ENCODE measurements at regions not wholly inside any gene's neighbourhood (a gene's known extent, or its start where the extent isn't known, plus 50 kb on each side); places are given as distances from the start of the nearest gene placed in this dataset.
"Not testable (repeated sequence)": the region's sequence is repeated elsewhere in the genome, so short reads cannot be mapped to it uniquely, and the experiment has no call there.

- ATAC-seq (no peak), DNase-seq (no peak)
- Mint-ChIP-seq H3K27me3 (no peaks in the 10 kb centered on the region), H3K4me1 (no peaks in the 10 kb centered on the region), H3K4me3 (no peak overlapping the region), H3K36me3 (ENCODE audit: low read depth) (no peaks in the 10 kb centered on the region), H3K9me3 (peaks cover 3% of the 10 kb centered on the region), H3K27ac (no peak overlapping the region)
Measured at GRCh38 chr17:71022758-71023157, 853.4 kb downstream of the KCNJ2 start.

GRCh38 chr17:71023249-71024030 is 854.1 kb downstream of the KCNJ2 start:
- Mint-ChIP-seq H3K27me3 (no peaks in the 10 kb centered on the region), H3K36me3 (ENCODE audit: low read depth) (no peaks in the 10 kb centered on the region), H3K9me3 (no peaks in the 10 kb centered on the region), H3K4me3 (no peak overlapping the region), H3K4me1 (no peaks in the 10 kb centered on the region), H3K27ac (no peak overlapping the region)
- ATAC-seq, result no peak
- no peak for DNase-seq

GRCh38 chr17:71024172-71024571 is 854.8 kb downstream of the KCNJ2 start:
- no peaks in the 10 kb centered on the region for H3K36me3 Mint-ChIP-seq (ENCODE audit: low read depth)
- H3K4me3 Mint-ChIP-seq, result no peak overlapping the region
- H3K4me1 Mint-ChIP-seq, result no peaks in the 10 kb centered on the region
- DNase-seq (no peak), ATAC-seq (no peak)
- H3K27ac Mint-ChIP-seq, result no peak overlapping the region
- no peaks in the 10 kb centered on the region for H3K27me3 Mint-ChIP-seq
- H3K9me3 Mint-ChIP-seq, result no peaks in the 10 kb centered on the region

- no peak overlapping the region for H3K27ac Mint-ChIP-seq
- H3K4me3 Mint-ChIP-seq, result no peak overlapping the region
- ATAC-seq (no peak), DNase-seq (no peak)
- no peaks in the 10 kb centered on the region for H3K9me3 Mint-ChIP-seq
- H3K27me3 Mint-ChIP-seq, result no peaks in the 10 kb centered on the region
- H3K36me3 Mint-ChIP-seq (ENCODE audit: low read depth), result no peaks in the 10 kb centered on the region
- H3K4me1 Mint-ChIP-seq, result no peaks in the 10 kb centered on the region
Measured at GRCh38 chr17:71024969-71025368, 855.6 kb downstream of the KCNJ2 start.

- ATAC-seq (no peak), DNase-seq (no peak)
- Mint-ChIP-seq H3K4me1 (no peaks in the 10 kb centered on the region), H3K27ac (no peak overlapping the region), H3K36me3 (ENCODE audit: low read depth) (no peaks in the 10 kb centered on the region), H3K27me3 (no peaks in the 10 kb centered on the region), H3K9me3 (peaks cover 9% of the 10 kb centered on the region), H3K4me3 (no peak overlapping the region)
Measured at GRCh38 chr17:71029246-71029645, 859.9 kb downstream of the KCNJ2 start.

GRCh38 chr17:71031286-71031685 is 862.0 kb downstream of the KCNJ2 start:
- DNase-seq; H3K4me1 Mint-ChIP-seq; H3K4me3 Mint-ChIP-seq; H3K27ac Mint-ChIP-seq; H3K36me3 Mint-ChIP-seq (ENCODE audit: low read depth); H3K9me3 Mint-ChIP-seq; H3K27me3 Mint-ChIP-seq; ATAC-seq: not testable (repeated sequence)

- no peak for ATAC-seq
Measured at GRCh38 chr17:71032746-71033273, 863.5 kb downstream of the KCNJ2 start.

GRCh38 chr17:71033336-71033735 is 864.0 kb downstream of the KCNJ2 start:
- H3K9me3 Mint-ChIP-seq, result peaks cover 9% of the 10 kb centered on the region
- H3K36me3 Mint-ChIP-seq (ENCODE audit: low read depth), result no peaks in the 10 kb centered on the region
- H3K4me1 Mint-ChIP-seq, result no peaks in the 10 kb centered on the region
- DNase-seq (no peak), ATAC-seq (no peak)
- no peak overlapping the region for H3K4me3 Mint-ChIP-seq
- H3K27ac Mint-ChIP-seq, result no peak overlapping the region
- no peaks in the 10 kb centered on the region for H3K27me3 Mint-ChIP-seq

More at GRCh38 chr17:71032746-71033273, 863.5 kb downstream of the KCNJ2 start:
- Mint-ChIP-seq H3K4me1 (no peaks in the 10 kb centered on the region), H3K4me3 (no peak overlapping the region), H3K9me3 (peaks cover 9% of the 10 kb centered on the region), H3K36me3 (ENCODE audit: low read depth) (no peaks in the 10 kb centered on the region), H3K27ac (no peak overlapping the region), H3K27me3 (no peaks in the 10 kb centered on the region)
- DNase-seq, result no peak

- Mint-ChIP-seq H3K4me3 (no peak overlapping the region), H3K27me3 (no peaks in the 10 kb centered on the region), H3K36me3 (ENCODE audit: low read depth) (no peaks in the 10 kb centered on the region), H3K27ac (no peak overlapping the region), H3K9me3 (peaks cover 9% of the 10 kb centered on the region), H3K4me1 (no peaks in the 10 kb centered on the region)
- DNase-seq (no peak), ATAC-seq (no peak)
Measured at GRCh38 chr17:71035226-71035625, 865.9 kb downstream of the KCNJ2 start.

- no peak overlapping the region for H3K4me3 Mint-ChIP-seq
- no peak for ATAC-seq
- no peaks in the 10 kb centered on the region for H3K4me1 Mint-ChIP-seq
- H3K27ac Mint-ChIP-seq, result no peak overlapping the region
- DNase-seq, result no peak
- H3K36me3 Mint-ChIP-seq (ENCODE audit: low read depth), result no peaks in the 10 kb centered on the region
- H3K27me3 Mint-ChIP-seq, result no peaks in the 10 kb centered on the region
- no peaks in the 10 kb centered on the region for H3K9me3 Mint-ChIP-seq
Measured at GRCh38 chr17:71037386-71037785, 868.1 kb downstream of the KCNJ2 start.

GRCh38 chr17:71039391-71039790 is 870.1 kb downstream of the KCNJ2 start:
- H3K9me3 Mint-ChIP-seq, result no peaks in the 10 kb centered on the region
- no peak for DNase-seq
- H3K4me1 Mint-ChIP-seq, result no peaks in the 10 kb centered on the region
- no peak overlapping the region for H3K27ac Mint-ChIP-seq
- no peaks in the 10 kb centered on the region for H3K27me3 Mint-ChIP-seq
- no peak overlapping the region for H3K4me3 Mint-ChIP-seq
- no peak for ATAC-seq
- no peaks in the 10 kb centered on the region for H3K36me3 Mint-ChIP-seq (ENCODE audit: low read depth)

GRCh38 chr17:71052971-71053370 is 883.6 kb downstream of the KCNJ2 start:
- no peaks in the 10 kb centered on the region for H3K27me3 Mint-ChIP-seq
- peaks cover 13% of the 10 kb centered on the region for H3K9me3 Mint-ChIP-seq
- no peaks in the 10 kb centered on the region for H3K4me1 Mint-ChIP-seq
- no peak overlapping the region for H3K27ac Mint-ChIP-seq
- peaks cover 2% of the 10 kb centered on the region for H3K36me3 Mint-ChIP-seq (ENCODE audit: low read depth)
- no peak overlapping the region for H3K4me3 Mint-ChIP-seq
- ATAC-seq, result no peak
- DNase-seq, result no peak

GRCh38 chr17:71055128-71055527 is 885.8 kb downstream of the KCNJ2 start:
- no peak overlapping the region for H3K4me3 Mint-ChIP-seq
- H3K36me3 Mint-ChIP-seq (ENCODE audit: low read depth), result peaks cover 2% of the 10 kb centered on the region
- H3K9me3 Mint-ChIP-seq, result peaks cover 13% of the 10 kb centered on the region
- no peaks in the 10 kb centered on the region for H3K4me1 Mint-ChIP-seq
- H3K27me3 Mint-ChIP-seq, result no peaks in the 10 kb centered on the region
- DNase-seq (no peak), ATAC-seq (no peak)
- no peak overlapping the region for H3K27ac Mint-ChIP-seq

GRCh38 chr17:71057448-71057847 is 888.1 kb downstream of the KCNJ2 start:
- H3K27me3 Mint-ChIP-seq, result no peaks in the 10 kb centered on the region
- no peaks in the 10 kb centered on the region for H3K4me1 Mint-ChIP-seq
- DNase-seq, result no peak
- no peak overlapping the region for H3K27ac Mint-ChIP-seq
- H3K9me3 Mint-ChIP-seq, result peaks cover 12% of the 10 kb centered on the region
- H3K36me3 Mint-ChIP-seq (ENCODE audit: low read depth), result no peaks in the 10 kb centered on the region
- H3K4me3 Mint-ChIP-seq, result no peak overlapping the region
- ATAC-seq, result no peak

- ATAC-seq (no peak), DNase-seq (no peak)
- Mint-ChIP-seq H3K27ac (no peak overlapping the region), H3K9me3 (peaks cover 12% of the 10 kb centered on the region), H3K27me3 (no peaks in the 10 kb centered on the region), H3K4me3 (no peak overlapping the region), H3K36me3 (ENCODE audit: low read depth) (no peaks in the 10 kb centered on the region), H3K4me1 (no peaks in the 10 kb centered on the region)
Measured at GRCh38 chr17:71057938-71058337, 888.6 kb downstream of the KCNJ2 start.

Measured in activated naive CD8-positive, alpha-beta T cell treated with anti-CD3 and anti-CD28 coated beads, Interleukin-2, amount 50 U/mL, for 24 hours (primary cell).